ENCODE measurements at regions not wholly inside any gene's neighbourhood (a gene's known extent, or its start where the extent isn't known, plus 50 kb on each side); places are given as distances from the start of the nearest gene placed in this dataset.

- DNase-seq (ENCODE audit: low spot score), result no peak
- in situ Hi-C loops (cut with HindIII; ENCODE audit: low sequenced_read_pairs), result no loop called here
Measured at GRCh38 chr5:54616518-54617220, 99.1 kb downstream of the SNX18 start.

DNA sequence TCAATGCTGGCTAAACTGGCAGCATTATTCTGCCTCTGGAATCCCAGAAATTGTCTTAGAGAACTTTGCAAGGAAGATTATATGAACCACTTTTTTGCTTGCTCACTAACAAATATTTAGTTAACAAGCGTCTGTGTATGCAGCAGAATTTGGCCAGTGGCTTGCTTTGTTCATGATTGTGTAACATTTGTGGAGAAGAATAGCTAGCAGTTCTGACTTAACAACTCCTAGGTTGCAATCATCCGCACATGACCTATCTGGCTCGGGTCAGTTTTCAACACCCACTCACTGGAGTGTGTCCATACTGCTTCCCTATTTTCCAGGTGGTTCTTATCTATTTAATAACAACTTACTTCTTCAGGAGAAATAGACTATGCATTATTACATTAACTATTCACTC lies 98.5 kb downstream of the SNX18 start:
- in situ Hi-C loops (cut with HindIII; ENCODE audit: low sequenced_read_pairs), result no loop called here
- DNase-seq (ENCODE audit: low spot score), result no peak

- in situ Hi-C loops (cut with HindIII; ENCODE audit: low sequenced_read_pairs), result no loop called here
Measured at GRCh38 chr5:54615381-54615780, 97.8 kb downstream of the SNX18 start.

DNA sequence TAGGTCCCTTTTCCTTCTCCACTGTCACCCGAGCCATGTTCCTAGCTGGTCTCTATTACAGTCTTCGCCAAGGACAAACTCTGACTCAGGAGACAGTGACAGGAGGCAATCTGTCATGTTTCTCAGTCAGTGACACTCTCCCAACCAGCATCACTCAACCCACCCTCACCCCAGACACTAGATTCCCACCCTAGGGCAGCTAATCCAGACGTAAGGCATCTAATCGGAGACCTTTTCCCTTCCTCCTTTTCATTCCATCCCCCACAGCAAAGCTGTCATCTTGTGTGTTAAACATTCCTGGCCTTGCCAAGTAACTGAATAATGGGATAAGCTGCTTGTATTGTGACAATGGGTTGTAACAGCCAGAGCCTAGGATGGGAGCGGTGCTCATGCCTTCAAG lies 95.2 kb downstream of the SNX18 start:
- no peak for DNase-seq (ENCODE audit: low spot score)
- in situ Hi-C loops (cut with HindIII; ENCODE audit: low sequenced_read_pairs), result no loop called here

More at GRCh38 chr5:54615381-54615780, 97.8 kb downstream of the SNX18 start:
- DNase-seq (ENCODE audit: low spot score), result no peak

GRCh38 chr5:54611290-54611951 lies 93.9 kb downstream of the SNX18 start:
- in situ Hi-C loops (cut with HindIII; ENCODE audit: low sequenced_read_pairs), result no loop called here
- DNase-seq (ENCODE audit: low spot score), result no peak

DNA sequence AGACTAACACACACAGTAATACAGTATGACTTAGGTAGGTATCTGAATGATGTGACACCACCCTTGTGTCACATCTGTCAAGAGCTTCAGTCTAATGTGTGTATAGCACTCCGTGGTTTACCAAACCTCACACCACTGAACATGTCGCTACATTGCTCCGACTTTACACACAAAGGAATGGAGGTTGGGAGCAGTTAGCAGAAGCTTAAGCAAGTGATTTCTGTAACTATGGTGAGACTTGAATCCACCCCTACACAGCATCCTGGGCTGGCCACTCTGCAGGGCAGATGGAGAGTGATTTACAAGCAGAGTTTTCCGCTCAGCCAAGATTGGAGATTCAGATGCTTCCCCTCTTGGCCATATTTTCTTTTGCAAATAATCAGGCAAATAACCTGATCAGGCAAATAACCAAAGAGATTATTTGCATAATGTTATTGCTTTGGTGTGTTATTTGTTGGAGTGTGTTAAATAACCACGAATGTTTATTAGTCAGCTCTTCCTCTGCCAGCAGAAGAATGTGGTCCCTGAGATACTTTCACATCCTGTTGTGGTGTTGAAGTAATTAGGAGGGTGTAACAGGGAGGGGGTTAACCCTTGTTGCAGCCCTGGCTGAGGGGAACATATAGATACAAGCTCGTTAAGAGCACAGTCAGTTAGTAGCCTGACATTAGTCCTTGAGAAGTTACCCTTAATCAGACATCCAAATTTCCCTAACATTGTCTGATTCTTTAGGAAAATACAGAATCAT lies 92.8 kb downstream of the SNX18 start:
- DNase-seq (ENCODE audit: low spot score), result no peak
- in situ Hi-C loops (cut with HindIII; ENCODE audit: low sequenced_read_pairs), result no loop called here

- in situ Hi-C loops (cut with HindIII; ENCODE audit: low sequenced_read_pairs), result no loop called here
- no peak for DNase-seq (ENCODE audit: low spot score)
Measured at GRCh38 chr5:54608423-54609085, 91.0 kb downstream of the SNX18 start.

GRCh38 chr5:54607006-54607405 lies 89.4 kb downstream of the SNX18 start:
- DNase-seq (ENCODE audit: low spot score), result no peak
- in situ Hi-C loops (cut with HindIII; ENCODE audit: low sequenced_read_pairs), result no loop called here

DNA sequence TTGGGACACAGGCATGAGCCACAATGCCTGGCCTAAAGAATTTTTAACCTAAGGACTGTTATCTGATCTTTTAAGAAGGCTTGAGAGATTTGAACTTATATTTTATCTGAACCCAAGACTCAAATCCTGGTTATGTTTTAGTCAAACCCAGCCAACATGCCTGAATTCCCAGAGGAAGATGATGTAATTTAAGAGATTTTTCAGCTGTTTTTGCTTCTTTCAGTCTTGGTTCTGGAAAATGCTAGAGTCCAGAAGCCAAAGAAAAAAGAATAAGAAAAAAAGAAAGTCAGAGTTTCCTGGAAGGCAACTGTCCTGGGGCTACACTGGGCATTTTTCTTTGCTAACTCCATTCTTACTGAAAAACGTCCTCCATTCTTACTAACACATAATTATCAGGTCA lies 85.8 kb downstream of the SNX18 start:
- in situ Hi-C loops (cut with HindIII; ENCODE audit: low sequenced_read_pairs), result no loop called here

DNA sequence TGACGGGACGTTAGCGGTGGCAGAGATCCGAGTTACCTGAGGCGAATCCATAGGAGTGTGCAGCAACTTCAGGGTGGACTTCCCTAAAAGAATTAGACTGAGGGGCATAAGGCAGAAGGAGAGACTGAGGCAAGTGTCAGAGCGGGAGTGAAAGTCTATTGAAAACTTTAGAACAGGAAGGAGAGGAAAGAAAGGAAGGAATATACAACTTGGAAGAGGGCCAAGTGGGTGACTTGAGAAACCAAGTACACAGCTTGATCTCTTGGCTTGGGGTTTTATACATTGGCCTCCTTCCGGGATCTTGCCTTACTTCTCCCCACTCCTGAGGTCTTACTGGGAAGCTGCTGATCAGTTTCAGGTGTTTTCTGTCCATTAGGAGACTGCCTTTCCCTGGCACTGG lies 84.9 kb downstream of the SNX18 start:
- in situ Hi-C loops (cut with HindIII; ENCODE audit: low sequenced_read_pairs), result no loop called here
- DNase-seq (ENCODE audit: low spot score), result no peak

More for the DNA sequence above, 85.8 kb downstream of the SNX18 start:
- DNase-seq (ENCODE audit: low spot score), result no peak

- in situ Hi-C loops (cut with HindIII; ENCODE audit: low sequenced_read_pairs), result no loop called here
- DNase-seq (ENCODE audit: low spot score), result no peak
Measured at GRCh38 chr5:54601411-54602230, 84.1 kb downstream of the SNX18 start.

All from G401 (cell line).